Natural killer cell (primary cell): ENCODE measurements at regions not wholly inside any gene's neighbourhood (a gene's known extent, or its start where the extent isn't known, plus 50 kb on each side); places are given as distances from the start of the nearest gene placed in this dataset.

Experiments
- ATAC-seq, 3 donors: fragments of 150-1000 bp in 2 of 3; fragments of 200-7000 bp in 1 of 3; cut with Tn5 transposase; 1 replicate in 1 of 3; 2 replicates in 2 of 3; pipeline ENCODE4 v1.10.0; 2021; ENCODE audit warnings: mild to moderate bottlenecking in 2 of 3, moderate library complexity in 2 of 3
- DNase-seq, 2 donors: peaks; one replicate each; pipeline versions ENCODE4 v3.0.0 to v3.0.0-alpha.2; 2013 to 2021; ENCODE audit warnings: mixed read lengths in 1 of 2
- H3K27ac ChIP-seq: one replicate; pipeline ENCODE4 v1.5.1; 2013; ENCODE audit warnings: mild to moderate bottlenecking, low read length
- H3K27me3 ChIP-seq: one replicate; pipeline ENCODE4 v1.6.1; 2013; ENCODE audit warnings: low read length; ENCODE audit not compliant: control insufficient read depth, insufficient read depth
- H3K36me3 ChIP-seq: one replicate; pipeline ENCODE4 v1.6.1; 2013; ENCODE audit warnings: low read length; ENCODE audit not compliant: control insufficient read depth, insufficient read depth
- H3K4me1 ChIP-seq: one replicate; pipeline ENCODE4 v1.6.1; 2013; ENCODE audit warnings: low read length; ENCODE audit not compliant: control insufficient read depth, insufficient read depth
- H3K4me3 ChIP-seq: one replicate; pipeline ENCODE4 v1.5.1; 2013; ENCODE audit warnings: low read length
- H3K9me3 ChIP-seq: one replicate; pipeline ENCODE4 v1.6.1; 2013; ENCODE audit warnings: low read length; ENCODE audit not compliant: control insufficient read depth, insufficient read depth
- H3K27ac Mint-ChIP-seq, 2 donors: one replicate each; pipeline ENCODE4 v1.8.0; 2022; ENCODE audit warnings: mild to moderate bottlenecking in 2 of 2, mixed read lengths in 2 of 2, moderate library complexity in 1 of 2
- H3K27me3 Mint-ChIP-seq, 2 donors: one replicate each; pipeline ENCODE4 v1.8.0; 2022; ENCODE audit warnings: low read depth in 2 of 2, mixed read lengths in 2 of 2
- H3K36me3 Mint-ChIP-seq: one replicate; pipeline ENCODE4 v1.8.0; 2022; ENCODE audit warnings: mixed read lengths
- H3K4me1 Mint-ChIP-seq, 2 donors: one replicate each; pipeline ENCODE4 v1.8.0; 2022; ENCODE audit warnings: mixed read lengths in 2 of 2
- H3K4me3 Mint-ChIP-seq: one replicate; pipeline ENCODE4 v1.8.0; 2022; ENCODE audit warnings: mild to moderate bottlenecking, moderate library complexity, mixed read lengths
- H3K9me3 Mint-ChIP-seq, 2 donors: one replicate each; pipeline ENCODE4 v1.8.0; 2022; ENCODE audit warnings: mixed read lengths in 2 of 2
- CTCF ChIP-seq: fragments of 200-600 bp; IDR thresholded peaks from one replicate; pipeline ENCODE4 v1.8.0; 2022; ENCODE audit warnings: antibody characterized with exemption
- WGBS: methylation state at CpG from one replicate; pipeline ENCODE4 v1.1.7; 2013; ENCODE audit warnings: missing lambda C conversion rate; ENCODE audit not compliant: insufficient coverage; 5-methylcytosine and 5-hydroxymethylcytosine counted together
- intact Hi-C: fragments of 100-400 bp; cut with micrococcal nuclease; formaldehyde crosslinking; loops from one replicate; pipeline ENCODE4 v1.14.2; 2022

- DNase-seq: no peak
- Mint-ChIP-seq H3K4me3 (no peak overlapping the region), H3K27ac (no peak overlapping the region), H3K9me3 (peaks cover 3% of the 10 kb centered on the region in 2 donors), H3K27me3 (no peaks in the 10 kb centered on the region), H3K4me1 (no peaks in the 10 kb centered on the region), H3K36me3 (no peaks in the 10 kb centered on the region)
- intact Hi-C loops: no loop called here
- Histone ChIP-seq H3K36me3 (no peaks in the 10 kb centered on the region), H3K4me3 (no peak overlapping the region), H3K27me3 (no peaks in the 10 kb centered on the region), H3K4me1 (no peaks in the 10 kb centered on the region), H3K27ac (no peak overlapping the region), H3K9me3 (no peaks in the 10 kb centered on the region)
- TF ChIP-seq CTCF: no peak
- no peak for ATAC-seq
- 82% methylated on average over 4 of the region's 4 CpGs for WGBS
Measured at GRCh38 chr2:33766175-33766574, 167.1 kb upstream of the FAM98A start.

- Mint-ChIP-seq H3K27ac (no peak overlapping the region), H3K4me1 (no peaks in the 10 kb centered on the region), H3K4me3 (no peak overlapping the region), H3K27me3 (no peaks in the 10 kb centered on the region), H3K9me3 (peaks cover 3% of the 10 kb centered on the region in 2 donors), H3K36me3 (no peaks in the 10 kb centered on the region)
- Histone ChIP-seq H3K36me3 (no peaks in the 10 kb centered on the region), H3K27me3 (no peaks in the 10 kb centered on the region), H3K4me3 (no peak overlapping the region), H3K4me1 (no peaks in the 10 kb centered on the region), H3K27ac (no peak overlapping the region), H3K9me3 (no peaks in the 10 kb centered on the region)
- intact Hi-C loops: no loop called here
- no peak for TF ChIP-seq CTCF
- ATAC-seq (no peak), DNase-seq (no peak)
- no CpG with 5 or more reads among the region's 2 CpGs for WGBS
Measured at GRCh38 chr2:33765122-33765521, 166.0 kb upstream of the FAM98A start.

GRCh38 chr2:33764551-33764950, 165.5 kb upstream of the FAM98A start:
- Histone ChIP-seq H3K4me1 (no peaks in the 10 kb centered on the region), H3K27me3 (no peaks in the 10 kb centered on the region), H3K4me3 (no peak overlapping the region), H3K36me3 (no peaks in the 10 kb centered on the region), H3K27ac (no peak overlapping the region), H3K9me3 (no peaks in the 10 kb centered on the region)
- intact Hi-C loops: no loop called here
- ATAC-seq (no peak), DNase-seq (no peak)
- no peak overlapping the region for H3K4me3 Mint-ChIP-seq
- no peak for TF ChIP-seq CTCF
- no peaks in the 10 kb centered on the region for H3K4me1 Mint-ChIP-seq
- H3K36me3 Mint-ChIP-seq: no peaks in the 10 kb centered on the region
- 93% methylated on average over 4 of the region's 5 CpGs for WGBS
- H3K9me3 Mint-ChIP-seq: peaks cover 0 to 2% of the 10 kb centered on the region in 2 donors
- H3K27me3 Mint-ChIP-seq: no peaks in the 10 kb centered on the region
- H3K27ac Mint-ChIP-seq: no peak overlapping the region

GRCh38 chr2:33763671-33764310, 164.7 kb upstream of the FAM98A start:
- Histone ChIP-seq H3K27ac (no peak overlapping the region), H3K36me3 (no peaks in the 10 kb centered on the region), H3K27me3 (no peaks in the 10 kb centered on the region), H3K9me3 (peaks cover 2% of the 10 kb centered on the region), H3K4me1 (no peaks in the 10 kb centered on the region), H3K4me3 (no peak overlapping the region)
- H3K9me3 Mint-ChIP-seq: peaks cover 0 to 4% of the 10 kb centered on the region in 2 donors
- H3K27ac Mint-ChIP-seq: no peak overlapping the region
- no peak overlapping the region for H3K4me3 Mint-ChIP-seq
- H3K36me3 Mint-ChIP-seq: no peaks in the 10 kb centered on the region
- WGBS: 83% methylated on average over 5 of the region's 6 CpGs
- ATAC-seq (no peak), DNase-seq (no peak)
- no peaks in the 10 kb centered on the region for H3K27me3 Mint-ChIP-seq
- TF ChIP-seq CTCF: no peak
- intact Hi-C loops: no loop called here
- no peaks in the 10 kb centered on the region for H3K4me1 Mint-ChIP-seq
